ENCODE measurements at regions not wholly inside any gene's neighbourhood (a gene's known extent, or its start where the extent isn't known, plus 50 kb on each side); places are given as distances from the start of the nearest gene placed in this dataset.

DNA sequence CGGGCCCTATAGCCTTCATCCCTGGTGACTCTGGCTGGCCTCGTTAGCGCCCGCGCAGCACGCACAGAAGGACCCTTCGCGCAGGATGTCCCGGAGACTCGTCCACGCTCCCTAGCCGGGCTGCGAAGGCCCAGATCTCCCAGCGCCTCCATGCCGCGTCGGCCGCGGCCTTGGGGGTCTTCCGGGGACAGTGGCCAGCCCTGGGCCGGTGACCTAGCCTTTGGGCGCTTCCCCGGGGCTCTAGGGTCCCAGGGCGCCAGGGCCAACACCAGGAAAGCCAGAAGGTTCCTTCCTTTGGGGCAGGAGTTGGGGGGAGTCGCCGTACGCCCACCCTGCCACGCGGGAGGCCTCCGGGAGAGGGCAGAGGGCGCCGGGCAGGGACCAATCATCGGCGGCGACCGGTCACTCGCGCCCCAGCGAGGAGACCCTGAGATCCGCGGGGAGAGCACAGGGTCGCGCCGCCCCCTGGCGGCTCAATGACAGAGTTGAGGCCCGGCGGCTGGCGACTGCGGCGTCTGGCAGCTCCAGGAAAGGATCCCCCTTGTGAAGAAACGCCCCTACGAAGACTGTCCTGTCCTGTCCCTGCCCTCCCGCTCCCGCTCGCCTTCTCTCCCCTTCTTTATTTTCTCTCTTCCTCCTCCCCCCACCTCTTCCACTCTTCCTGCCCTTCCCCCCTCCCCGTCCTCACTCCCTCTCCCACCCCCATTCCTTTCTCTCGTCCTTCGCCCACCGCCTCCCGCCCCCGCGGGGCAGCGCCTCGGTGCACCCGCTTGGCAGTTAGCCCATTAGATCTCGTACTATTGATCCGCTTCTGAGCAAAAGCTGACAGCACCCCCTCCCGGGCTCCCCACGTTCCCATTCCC is 62.3 kb upstream of the LBX1 start:
- Mint-ChIP-seq H3K36me3 (ENCODE audit: insufficient read depth) (no peaks in the 10 kb centered on the region), H3K9me3 (no peaks in the 10 kb centered on the region), H3K27me3 (ENCODE audit: low read depth) (peaks cover 79% of the 10 kb centered on the region), H3K4me1 (ENCODE audit: low read depth) (peaks cover 9% of the 10 kb centered on the region), H3K4me3 (peak overlapping the region; percentile 78)
- DNase-seq (peak; percentile 49), ATAC-seq (peak; percentile 79 to 80)

DNA sequence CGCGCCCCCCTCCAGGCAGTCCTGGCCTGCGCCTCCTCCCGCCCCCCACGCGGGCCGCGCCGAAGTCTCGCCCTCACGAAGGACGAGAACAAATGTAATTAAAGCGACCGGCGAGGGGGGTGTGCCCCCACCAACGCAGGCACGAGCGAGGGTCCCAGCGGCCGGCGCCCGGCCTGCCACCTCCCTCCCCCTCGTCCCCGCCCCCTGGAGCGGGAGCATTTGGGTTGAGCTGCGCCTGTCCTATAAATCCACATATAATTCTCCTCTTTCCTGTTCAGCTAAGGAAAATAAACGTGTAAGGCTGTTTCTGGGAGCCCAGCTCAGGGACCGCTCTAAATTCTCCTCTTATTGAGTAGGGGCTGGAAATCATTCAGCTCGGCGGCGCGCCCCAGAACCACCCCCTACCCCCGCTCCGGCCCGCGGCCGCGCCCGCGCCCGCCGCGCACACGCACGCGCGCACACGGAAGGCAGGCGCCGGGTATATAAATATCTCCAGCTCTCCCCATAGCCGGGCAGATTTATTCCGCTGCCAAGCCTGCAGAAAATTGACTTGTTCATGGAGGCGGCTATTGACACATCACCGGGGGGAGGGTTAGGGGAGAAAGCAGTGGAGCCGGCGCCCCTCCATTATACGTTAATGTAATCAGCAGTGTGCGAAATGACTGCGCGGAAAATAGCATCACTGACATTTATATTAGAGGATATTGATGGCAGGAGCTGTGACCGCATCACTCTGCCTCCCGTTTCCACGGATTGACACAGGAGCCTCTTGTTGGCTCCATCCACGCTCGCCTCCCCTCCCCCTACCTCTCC is 61.6 kb upstream of the BTRC start:
- H3K9me3 Mint-ChIP-seq, result no peaks in the 10 kb centered on the region
- no peaks in the 10 kb centered on the region for H3K36me3 Mint-ChIP-seq (ENCODE audit: insufficient read depth)
- H3K27me3 Mint-ChIP-seq (ENCODE audit: low read depth), result peaks cover 73% of the 10 kb centered on the region
- H3K4me3 Mint-ChIP-seq, result peak overlapping the region; percentile 78
- no peak for DNase-seq
- H3K4me1 Mint-ChIP-seq (ENCODE audit: low read depth), result peaks cover 9% of the 10 kb centered on the region
- ATAC-seq, result peak; percentile 21 to 35

GRCh38 chr10:101293007-101293723 is 60.8 kb upstream of the BTRC start:
- Mint-ChIP-seq H3K4me3 (no peak overlapping the region), H3K9me3 (no peaks in the 10 kb centered on the region), H3K4me1 (ENCODE audit: low read depth) (peaks cover 9% of the 10 kb centered on the region), H3K27me3 (ENCODE audit: low read depth) (peaks cover 70% of the 10 kb centered on the region), H3K36me3 (ENCODE audit: insufficient read depth) (no peaks in the 10 kb centered on the region)
- ATAC-seq (peak in 1 of 2 donors; percentile 6), DNase-seq (no peak)

DNA sequence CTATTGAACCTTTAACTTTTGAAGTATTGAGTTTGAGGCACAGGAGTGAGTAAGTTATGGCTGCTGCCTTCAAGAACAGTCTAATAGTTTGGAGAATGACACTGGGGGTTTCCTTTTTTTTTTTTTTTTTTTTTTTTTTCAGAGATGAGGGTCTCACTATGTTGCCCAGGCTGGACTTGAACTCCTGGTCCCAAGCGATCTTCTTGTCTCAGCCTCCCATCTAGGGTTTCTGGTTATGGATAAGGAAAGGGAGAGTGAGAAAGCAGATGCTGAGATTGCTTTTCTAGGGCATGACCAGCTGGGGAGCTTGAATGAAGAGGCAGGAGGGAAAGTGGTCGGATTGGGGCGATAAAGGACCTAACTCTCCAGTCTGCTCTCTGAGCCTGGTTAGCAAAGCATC is 59.9 kb upstream of the BTRC start:
- Mint-ChIP-seq H3K4me1 (ENCODE audit: low read depth) (peaks cover 9% of the 10 kb centered on the region), H3K36me3 (ENCODE audit: insufficient read depth) (no peaks in the 10 kb centered on the region), H3K4me3 (no peak overlapping the region), H3K9me3 (no peaks in the 10 kb centered on the region), H3K27me3 (ENCODE audit: low read depth) (peaks cover 69% of the 10 kb centered on the region)
- ATAC-seq (no peak), DNase-seq (no peak)

DNA sequence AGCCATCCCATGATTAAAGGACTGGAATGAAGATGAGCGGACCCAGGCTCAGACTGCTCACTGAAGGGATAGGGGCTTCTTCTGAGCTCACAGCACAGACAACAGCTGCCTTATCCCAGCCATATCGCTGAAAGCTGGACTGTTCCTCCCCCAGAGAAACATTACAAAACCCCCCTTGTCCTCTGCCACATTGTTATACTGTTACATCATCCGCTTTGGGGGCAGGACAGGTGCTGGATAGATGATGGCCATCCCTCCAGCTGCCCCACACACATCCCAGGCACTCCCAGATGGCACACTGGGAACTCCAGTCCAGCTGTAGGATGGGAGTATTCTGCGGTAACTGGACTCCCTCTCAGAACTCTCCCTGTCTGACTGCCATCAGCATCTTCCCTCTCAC is 58.7 kb upstream of the BTRC start:
- DNase-seq, result no peak
- peaks cover 63% of the 10 kb centered on the region for H3K27me3 Mint-ChIP-seq (ENCODE audit: low read depth)
- peaks cover 9% of the 10 kb centered on the region for H3K4me1 Mint-ChIP-seq (ENCODE audit: low read depth)
- H3K4me3 Mint-ChIP-seq, result no peak overlapping the region
- no peak for ATAC-seq
- no peaks in the 10 kb centered on the region for H3K9me3 Mint-ChIP-seq
- no peaks in the 10 kb centered on the region for H3K36me3 Mint-ChIP-seq (ENCODE audit: insufficient read depth)

DNA sequence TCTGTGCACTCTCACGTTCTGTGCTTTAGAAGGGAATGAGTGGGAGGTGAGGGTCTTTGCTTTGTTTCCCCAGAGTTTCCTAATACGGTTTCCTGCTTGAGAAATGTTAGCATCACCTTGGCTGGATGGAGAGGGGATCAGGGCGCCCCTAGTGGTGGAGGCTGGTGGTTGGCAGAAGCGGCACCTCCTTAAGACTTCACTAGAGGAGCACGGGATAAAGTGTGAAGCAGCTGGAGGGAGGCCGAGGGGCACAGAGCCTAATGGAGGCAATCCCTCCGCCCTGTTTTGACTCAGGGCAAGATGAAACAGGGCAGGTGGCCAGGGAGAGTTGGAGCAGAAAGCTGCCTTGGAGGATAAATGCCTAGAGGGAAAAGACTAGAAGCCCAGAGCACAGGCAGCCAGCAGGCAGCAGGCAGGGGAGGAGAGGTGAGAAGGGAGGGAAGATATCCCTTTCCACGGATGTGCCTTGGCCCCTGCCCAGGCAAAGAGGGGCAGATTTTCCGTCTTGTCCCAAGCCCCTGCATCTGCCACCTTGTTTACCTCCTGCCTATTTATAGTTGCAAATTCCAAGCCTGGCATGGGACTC is 56.0 kb upstream of the BTRC start:
- Mint-ChIP-seq H3K27me3 (ENCODE audit: low read depth) (peaks cover 48% of the 10 kb centered on the region), H3K4me3 (no peak overlapping the region), H3K9me3 (no peaks in the 10 kb centered on the region), H3K4me1 (ENCODE audit: low read depth) (peaks cover 1% of the 10 kb centered on the region), H3K36me3 (ENCODE audit: insufficient read depth) (no peaks in the 10 kb centered on the region)
- peak; percentile 85 to 88 for ATAC-seq
- peak; percentile 71 for DNase-seq

- Mint-ChIP-seq H3K4me1 (ENCODE audit: low read depth) (peaks cover 1% of the 10 kb centered on the region), H3K4me3 (no peak overlapping the region), H3K27me3 (ENCODE audit: low read depth) (peaks cover 41% of the 10 kb centered on the region), H3K9me3 (no peaks in the 10 kb centered on the region), H3K36me3 (ENCODE audit: insufficient read depth) (no peaks in the 10 kb centered on the region)
- DNase-seq, result no peak
- ATAC-seq, result no peak
Measured at GRCh38 chr10:101299211-101299610, 54.8 kb upstream of the BTRC start.

DNA sequence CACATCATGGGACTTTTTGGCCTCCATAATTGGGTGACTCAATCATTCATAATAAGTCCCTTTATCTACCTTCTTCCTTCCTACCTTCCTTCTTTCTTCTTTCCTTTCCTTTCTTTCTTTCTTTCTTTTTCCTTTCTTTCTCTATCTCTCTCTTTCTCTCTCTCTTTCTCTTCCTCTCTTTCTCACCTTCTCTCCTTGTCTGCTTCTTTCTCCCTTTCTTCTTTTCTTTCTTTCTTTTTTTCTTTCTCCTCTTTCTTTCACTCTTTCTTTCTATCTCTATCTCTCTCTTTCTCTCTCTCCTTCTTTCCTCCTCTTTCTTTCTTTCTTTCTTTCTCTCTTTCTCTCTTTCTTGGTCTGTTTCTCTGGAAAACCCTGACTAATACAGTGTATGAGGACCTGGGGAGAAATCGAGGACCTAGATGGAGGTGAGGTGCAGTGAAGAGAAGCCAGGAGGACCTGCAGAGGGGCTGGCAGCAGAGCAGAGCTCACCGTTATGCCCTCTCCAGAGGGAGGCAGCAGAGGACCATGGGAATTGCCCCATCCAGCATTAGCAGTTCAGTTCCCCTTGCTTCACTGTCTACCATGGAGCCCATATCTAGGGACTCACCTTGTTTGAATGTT is 52.7 kb upstream of the BTRC start:
- peaks cover 33% of the 10 kb centered on the region for H3K27me3 Mint-ChIP-seq (ENCODE audit: low read depth)
- peaks cover 1% of the 10 kb centered on the region for H3K4me1 Mint-ChIP-seq (ENCODE audit: low read depth)
- H3K9me3 Mint-ChIP-seq, result no peaks in the 10 kb centered on the region
- ATAC-seq (peak; percentile 50 to 67), DNase-seq (peak; percentile 15)
- no peak overlapping the region for H3K4me3 Mint-ChIP-seq
- no peaks in the 10 kb centered on the region for H3K36me3 Mint-ChIP-seq (ENCODE audit: insufficient read depth)

DNA sequence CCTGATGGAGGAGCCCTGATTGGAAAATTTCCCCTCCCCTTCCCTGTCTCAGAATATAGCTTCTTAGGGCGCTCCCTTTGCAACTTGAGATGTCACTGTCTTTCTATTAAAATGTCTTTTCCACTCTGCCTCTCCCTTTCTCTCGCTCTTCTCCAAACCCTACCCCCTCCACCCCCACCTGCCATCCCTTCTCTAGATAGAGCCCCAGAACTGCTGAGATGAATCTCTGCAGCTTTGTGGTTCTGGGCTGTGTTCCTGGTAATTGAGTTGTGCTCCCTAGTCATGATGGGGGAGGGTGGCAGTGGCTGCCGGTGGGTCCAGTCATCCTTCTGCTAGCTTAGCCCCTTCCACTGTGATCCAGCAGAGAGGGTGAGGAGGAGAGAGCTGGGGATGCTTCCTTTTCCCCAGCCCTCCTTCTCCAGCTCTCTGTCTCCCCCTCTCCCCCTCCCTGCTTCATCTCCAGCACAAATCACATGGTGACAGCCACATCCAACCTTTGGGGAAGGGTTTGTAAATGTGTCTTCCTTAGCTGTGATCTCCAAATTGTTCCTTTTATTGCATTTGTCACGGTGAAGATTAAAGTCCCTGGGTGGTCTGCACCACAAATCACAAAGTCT is 50.8 kb upstream of the BTRC start:
- Mint-ChIP-seq H3K27me3 (ENCODE audit: low read depth) (peaks cover 42% of the 10 kb centered on the region), H3K4me3 (no peak overlapping the region)

More for the DNA sequence above, 50.8 kb upstream of the BTRC start:
- DNase-seq (no peak), ATAC-seq (no peak)
- Mint-ChIP-seq H3K36me3 (ENCODE audit: insufficient read depth) (no peaks in the 10 kb centered on the region), H3K9me3 (no peaks in the 10 kb centered on the region), H3K4me1 (ENCODE audit: low read depth) (no peaks in the 10 kb centered on the region)

Data from activated T-cell treated with anti-CD3 and anti-CD28 coated beads, Interleukin-2, amount 50 U/mL, for 4 hours (primary cell).